Suprapubic skin (tissue), 4 donors: ENCODE measurements at regions not wholly inside any gene's neighbourhood (a gene's known extent, or its start where the extent isn't known, plus 50 kb on each side); places are given as distances from the start of the nearest gene placed in this dataset.

Source experiments
- EP300 ChIP-seq: sonication (generic); formaldehyde crosslinking; IDR thresholded peaks from one replicate; pipeline ENCODE4 v1.6.1; 2017; ENCODE audit warnings: antibody characterized with exemption
- POLR2A ChIP-seq, 2 donors: fragments of 450-650 bp; IDR thresholded peaks; one replicate each; pipeline ENCODE4 v1.6.1; 2017; ENCODE audit warnings: antibody characterized with exemption in 2 of 2, mild to moderate bottlenecking in 2 of 2, moderate library complexity in 2 of 2
- POLR2AphosphoS5 ChIP-seq, 3 donors: sonication (generic); formaldehyde crosslinking; IDR thresholded peaks; one replicate each; pipeline ENCODE4 v1.6.1; 2017; ENCODE audit warnings: antibody characterized with exemption in 3 of 3
- TF ChIP-seq, protein P1 (sequence below), 2 donors: fragments of 200-600 bp in 1 of 2; fragments of 450-650 bp in 1 of 2; sonication (generic) in 1 of 2; IDR thresholded peaks; one replicate each; pipeline ENCODE4 v1.5.1; 2016 to 2019; ENCODE audit warnings: antibody characterized with exemption in 2 of 2, mild to moderate bottlenecking in 1 of 2, moderate library complexity in 1 of 2

DNA sequence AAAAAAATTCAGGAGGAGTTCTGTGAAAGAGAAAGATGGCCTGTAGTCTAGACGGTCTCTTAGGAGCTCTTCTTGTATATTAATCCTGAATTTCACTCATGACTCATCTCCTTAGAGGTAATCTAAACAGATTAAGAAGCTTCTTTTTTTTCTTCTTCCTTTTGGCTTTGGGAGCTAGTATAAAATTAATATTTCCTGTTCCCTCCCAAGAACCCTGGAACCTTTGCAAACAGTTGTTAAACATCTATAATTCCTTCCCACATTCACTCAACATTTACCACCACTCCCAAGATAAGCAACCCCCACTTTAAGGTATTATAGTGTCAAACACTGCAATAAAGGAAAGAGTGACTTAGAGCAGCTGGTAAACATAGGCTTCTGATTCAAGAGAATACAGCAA lies 146.4 kb upstream of the EDNRA start:
- TF ChIP-seq POLR2A (IDR thresholded peaks at IDR 0.05): no peak
- TF ChIP-seq, protein P1, sequence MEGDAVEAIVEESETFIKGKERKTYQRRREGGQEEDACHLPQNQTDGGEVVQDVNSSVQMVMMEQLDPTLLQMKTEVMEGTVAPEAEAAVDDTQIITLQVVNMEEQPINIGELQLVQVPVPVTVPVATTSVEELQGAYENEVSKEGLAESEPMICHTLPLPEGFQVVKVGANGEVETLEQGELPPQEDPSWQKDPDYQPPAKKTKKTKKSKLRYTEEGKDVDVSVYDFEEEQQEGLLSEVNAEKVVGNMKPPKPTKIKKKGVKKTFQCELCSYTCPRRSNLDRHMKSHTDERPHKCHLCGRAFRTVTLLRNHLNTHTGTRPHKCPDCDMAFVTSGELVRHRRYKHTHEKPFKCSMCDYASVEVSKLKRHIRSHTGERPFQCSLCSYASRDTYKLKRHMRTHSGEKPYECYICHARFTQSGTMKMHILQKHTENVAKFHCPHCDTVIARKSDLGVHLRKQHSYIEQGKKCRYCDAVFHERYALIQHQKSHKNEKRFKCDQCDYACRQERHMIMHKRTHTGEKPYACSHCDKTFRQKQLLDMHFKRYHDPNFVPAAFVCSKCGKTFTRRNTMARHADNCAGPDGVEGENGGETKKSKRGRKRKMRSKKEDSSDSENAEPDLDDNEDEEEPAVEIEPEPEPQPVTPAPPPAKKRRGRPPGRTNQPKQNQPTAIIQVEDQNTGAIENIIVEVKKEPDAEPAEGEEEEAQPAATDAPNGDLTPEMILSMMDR (IDR thresholded peaks at IDR 0.05): no peak
- no peak for TF ChIP-seq POLR2AphosphoS5 (IDR thresholded peaks at IDR 0.05)
- TF ChIP-seq EP300: no peak
